H1 (cell line): ENCODE measurements at regions not wholly inside any gene's neighbourhood (a gene's known extent, or its start where the extent isn't known, plus 50 kb on each side); places are given as distances from the start of the nearest gene placed in this dataset.

Experiments
- CTCF ChIA-PET: fragments of 300-600 bp; sonication (Branson Sonifier 250); formaldehyde crosslinking; loops from one replicate; lab custom pipeline; 2021; ENCODE audit not compliant: partially characterized antibody; lab: Charles Lee
- POLR2A ChIA-PET: fragments of 300-600 bp; sonication (Branson Sonifier 250); formaldehyde crosslinking; loops from one replicate; lab custom pipeline; 2021; ENCODE audit warnings: inconsistent platforms; ENCODE audit not compliant: partially characterized antibody; lab: Charles Lee
- DNase-seq, 2 experiments: peaks; one replicate each; pipeline versions ENCODE4 v3.0.0 to v3.0.0-alpha.2; 2010 to 2022; ENCODE audit warnings: low spot score in 2 of 2, low read depth in 1 of 2, mixed read lengths in 1 of 2
- FAIRE-seq: peaks from 2 replicates; lab custom pipeline; 2011; peaks lifted over from hg19 to GRCh38; lab: Jason Lieb, UNC
- H2AFZ ChIP-seq: 2 replicates; pipeline ENCODE4 v1.8.1; 2012; ENCODE audit warnings: low read length, inconsistent platforms
- H2AK5ac ChIP-seq: 2 replicates; pipeline ENCODE4 v1.6.1; 2013; ENCODE audit warnings: low read depth, low read length
- H2BK120ac ChIP-seq: replicated peaks from 2 replicates; pipeline ENCODE3; 2013; ENCODE audit warnings: low read depth, low read length, inconsistent platforms
- H2BK12ac ChIP-seq: 2 replicates; pipeline ENCODE4 v1.6.1; 2013; ENCODE audit warnings: low read depth, low read length
- H2BK15ac ChIP-seq: 2 replicates; pipeline ENCODE4 v1.6.1; 2013; ENCODE audit warnings: low read length
- H2BK20ac ChIP-seq: 2 replicates; pipeline ENCODE4 v1.6.1; 2013; ENCODE audit warnings: low read length
- H2BK5ac ChIP-seq: 2 replicates; pipeline ENCODE4 v1.6.1; 2013; ENCODE audit warnings: low read depth, low read length
- H3K14ac ChIP-seq: 2 replicates; pipeline ENCODE4 v1.6.1; 2013; ENCODE audit warnings: inconsistent platforms; ENCODE audit not compliant: insufficient read length
- H3K18ac ChIP-seq: 2 replicates; pipeline ENCODE4 v1.6.1; 2013; ENCODE audit warnings: low read length; ENCODE audit errors: extremely low read depth
- H3K23ac ChIP-seq: 2 replicates; pipeline ENCODE4 v1.6.1; 2013; ENCODE audit warnings: inconsistent platforms; ENCODE audit not compliant: insufficient read length
- H3K23me2 ChIP-seq: 2 replicates; pipeline ENCODE4 v1.6.1; 2013; ENCODE audit warnings: low read depth, low read length
- H3K27ac ChIP-seq: 2 replicates; pipeline ENCODE4 v1.6.1; 2011; ENCODE audit warnings: low read depth, low read length, inconsistent platforms
- H3K27me3 ChIP-seq, 4 experiments: replicated peaks in 1 of 4; 1 replicate in 1 of 4; 2 replicates in 3 of 4; pipeline versions ENCODE4 v1.6.1 to v1.8.1; 2011 to 2013; ENCODE audit warnings: low read length in 3 of 4, mild to moderate bottlenecking in 3 of 4, inconsistent platforms in 2 of 4, mixed read lengths in 2 of 4, moderate library complexity in 1 of 4; ENCODE audit not compliant: control insufficient read depth in 3 of 4, insufficient read depth in 3 of 4; ENCODE audit errors: extremely low read depth in 1 of 4
- H3K36me3 ChIP-seq, 4 experiments: 2 replicates each; pipeline versions ENCODE4 v1.6.1 to v1.8.1; 2011 to 2013; ENCODE audit warnings: mild to moderate bottlenecking in 4 of 4, low read length in 3 of 4, moderate library complexity in 2 of 4, control low read depth in 1 of 4, inconsistent platforms in 1 of 4; ENCODE audit not compliant: insufficient read depth in 4 of 4, control insufficient read depth in 2 of 4
- H3K4ac ChIP-seq: replicated peaks from 2 replicates; pipeline ENCODE3; 2013; ENCODE audit warnings: low read length, low read depth, mixed read lengths, inconsistent platforms; ENCODE audit not compliant: insufficient read length
- H3K4me1 ChIP-seq, 4 experiments: replicated peaks in 1 of 4; 1 replicate in 1 of 4; 2 replicates in 3 of 4; pipeline versions ENCODE4 v1.6.1 to v1.8.1; 2011 to 2013; ENCODE audit warnings: low read length in 3 of 4, inconsistent platforms in 2 of 4, mixed read lengths in 1 of 4; ENCODE audit not compliant: insufficient read depth in 4 of 4, control insufficient read depth in 3 of 4
- H3K4me2 ChIP-seq, 2 experiments: 2 replicates each; pipeline versions ENCODE4 v1.6.1 to v1.8.1; 2011 to 2013; ENCODE audit warnings: low read depth in 2 of 2, low read length in 2 of 2, control low read depth in 1 of 2, inconsistent platforms in 1 of 2, mild to moderate bottlenecking in 1 of 2; ENCODE audit not compliant: insufficient read depth in 1 of 2
- H3K4me3 ChIP-seq, 4 experiments: fragments of 200-600, 300-600 bp in 1 of 4; sonication (generic), shearing (Covaris generic), sonication (Bioruptor Twin) in 1 of 4; 2 replicates each; pipeline versions ENCODE4 v1.5.1 to v1.8.1; 2011 to 2016; ENCODE audit warnings: low read length in 4 of 4, low read depth in 3 of 4, control low read depth in 2 of 4, inconsistent platforms in 2 of 4, mild to moderate bottlenecking in 2 of 4, mixed read lengths in 1 of 4, moderate library complexity in 1 of 4; ENCODE audit not compliant: insufficient read depth in 2 of 4; ENCODE audit errors: extremely low read depth in 1 of 4
- H3K56ac ChIP-seq: replicated peaks from 2 replicates; pipeline ENCODE3; 2013; ENCODE audit warnings: low read depth, mild to moderate bottlenecking, mixed read lengths, low read length, inconsistent platforms; ENCODE audit not compliant: insufficient read length
- H3K79me1 ChIP-seq: 2 replicates; pipeline ENCODE4 v1.6.1; 2013; ENCODE audit warnings: low read depth, low read length, control low read depth
- H3K79me2 ChIP-seq, 2 experiments: 2 replicates each; pipeline versions ENCODE4 v1.6.1 to v1.8.1; 2012 to 2013; ENCODE audit warnings: low read length in 2 of 2, mild to moderate bottlenecking in 2 of 2, inconsistent platforms in 1 of 2; ENCODE audit not compliant: insufficient read depth in 2 of 2, control insufficient read depth in 1 of 2
- H3K9ac ChIP-seq, 4 experiments: replicated peaks in 1 of 4; 1 replicate in 1 of 4; 2 replicates in 3 of 4; pipeline versions ENCODE4 v1.6.1 to v1.8.1; 2011 to 2013; ENCODE audit warnings: low read depth in 3 of 4, low read length in 3 of 4, control low read depth in 2 of 4, mild to moderate bottlenecking in 2 of 4, moderate library complexity in 2 of 4, inconsistent platforms in 1 of 4; ENCODE audit errors: extremely low read depth in 1 of 4
- H3K9me3 ChIP-seq, 2 experiments: 2 replicates each; pipeline versions ENCODE4 v1.6.1 to v1.8.1; 2012 to 2013; ENCODE audit warnings: mild to moderate bottlenecking in 2 of 2, moderate library complexity in 2 of 2, control low read depth in 1 of 2, inconsistent platforms in 1 of 2, low read depth in 1 of 2, low read length in 1 of 2, mixed read lengths in 1 of 2; ENCODE audit not compliant: insufficient read depth in 2 of 2
- H4K20me1 ChIP-seq, 2 experiments: replicated peaks in 1 of 2; 2 replicates each; pipeline versions ENCODE3 to v1.8.1; 2011 to 2013; ENCODE audit warnings: inconsistent platforms in 2 of 2, low read length in 2 of 2, mild to moderate bottlenecking in 1 of 2; ENCODE audit not compliant: insufficient read depth in 2 of 2, control insufficient read depth in 1 of 2
- H4K5ac ChIP-seq: 2 replicates; pipeline ENCODE4 v1.6.1; 2013; ENCODE audit warnings: low read length, low read depth, mixed read lengths, inconsistent platforms; ENCODE audit not compliant: insufficient read length
- H4K8ac ChIP-seq: 2 replicates; pipeline ENCODE4 v1.8.0; 2013; ENCODE audit warnings: mild to moderate bottlenecking, moderate library complexity, low read length, inconsistent platforms; ENCODE audit not compliant: insufficient read depth; ENCODE audit errors: extremely low read depth
- H4K91ac ChIP-seq: replicated peaks from 2 replicates; pipeline ENCODE3; 2013; ENCODE audit warnings: low read length, mixed read lengths, inconsistent platforms; ENCODE audit not compliant: insufficient read length
- BACH1 ChIP-seq: IDR thresholded peaks from 2 replicates; pipeline ENCODE4 v1.6.1; 2012; ENCODE audit warnings: low read length, improper control_type of control experiment
- CBX5 ChIP-seq: fragments of 300-800, 300-1000 bp; sonication (generic); IDR thresholded peaks from 2 replicates; pipeline ENCODE4 v1.7.1; 2016; ENCODE audit warnings: antibody characterized with exemption, low read length, low read depth
- CHD1 ChIP-seq: IDR thresholded peaks from 2 replicates; pipeline ENCODE4 v1.6.1; 2012; ENCODE audit warnings: low read depth, low read length, improper control_type of control experiment
- FOSL1 ChIP-seq: IDR thresholded peaks from 2 replicates; pipeline ENCODE4 v1.6.1; 2011; ENCODE audit warnings: mild to moderate bottlenecking, low read depth, low read length, moderate library complexity; ENCODE audit not compliant: insufficient read depth
- NRF1 ChIP-seq: IDR thresholded peaks from 2 replicates; pipeline ENCODE4 v1.6.1; 2011; ENCODE audit warnings: mild to moderate bottlenecking, low read depth, low read length, improper control_type of control experiment
- RAD21 ChIP-seq, 2 experiments: IDR thresholded peaks in 1 of 2; conservative IDR thresholded peaks in 1 of 2; 2 replicates each; pipeline ENCODE4 v1.6.1; 2011; ENCODE audit warnings: low read depth in 2 of 2, low read length in 2 of 2, improper control_type of control experiment in 1 of 2, inconsistent platforms in 1 of 2, mild to moderate bottlenecking in 1 of 2, moderate library complexity in 1 of 2
- RNF2 ChIP-seq: fragments of 200-900, 300-1000 bp; sonication (generic); IDR thresholded peaks from 2 replicates; pipeline ENCODE4 v1.7.1; 2016; ENCODE audit warnings: borderline replicate concordance, low read depth, mild to moderate bottlenecking, antibody characterized with exemption, low read length; ENCODE audit not compliant: poor library complexity, severe bottlenecking; ENCODE audit errors: missing control alignments
- SUZ12 ChIP-seq: fragments of 200-600 bp; sonication (generic); IDR thresholded peaks from 2 replicates; pipeline ENCODE4 v1.6.1; 2012; ENCODE audit warnings: mild to moderate bottlenecking, inconsistent platforms, low read length, moderate library complexity, mixed read lengths
- TEAD4 ChIP-seq: IDR thresholded peaks from 2 replicates; pipeline ENCODE4 v1.6.1; 2012; ENCODE audit warnings: low read depth, low read length, inconsistent platforms, mixed read lengths
- WGBS, 2 experiments: shearing (Covaris generic) in 1 of 2; methylation state at CpG; one replicate each; pipeline versions ENCODE4 v1.1.6 to v1.1.7; 2013 to 2015; ENCODE audit warnings: low lambda C conversion rate in 2 of 2, mixed read lengths in 2 of 2, inconsistent platforms in 1 of 2, low coverage in 1 of 2, missing lambda C conversion rate in 1 of 2; ENCODE audit not compliant: insufficient replicate concordance in 2 of 2, insufficient coverage in 1 of 2, insufficient read length in 1 of 2; ENCODE audit errors: extremely low coverage in 1 of 2, missing lambda C conversion rate in 1 of 2; 5-methylcytosine and 5-hydroxymethylcytosine counted together

- no peaks in the 10 kb centered on the region for H3K23me2 ChIP-seq
- H3K18ac ChIP-seq: no peak overlapping the region
- H3K56ac ChIP-seq: no peak overlapping the region
- no peak overlapping the region for H2AFZ ChIP-seq
- no peak overlapping the region for H4K8ac ChIP-seq
- H3K9me3 ChIP-seq: no peaks in the 10 kb centered on the region
- FAIRE-seq: no peak
- no peaks in the 10 kb centered on the region for H3K27me3 ChIP-seq
- no peak for DNase-seq
- ChIA-PET CTCF (interaction anchor here (0.7 kb wide), 1 partner anchor 156 kb away, joined by 3 read pairs; no protein-coding TSS in a partner anchor), POLR2A (no interaction called here)
- no peak overlapping the region for H3K4me2 ChIP-seq
- no peak overlapping the region for H2BK15ac ChIP-seq
- H3K4ac ChIP-seq: no peak overlapping the region
- no peak overlapping the region for H2BK120ac ChIP-seq
- H3K9ac ChIP-seq: no peak overlapping the region
- H2BK20ac ChIP-seq: no peak overlapping the region
- no peaks in the 10 kb centered on the region for H3K4me1 ChIP-seq
- no peak overlapping the region for H3K27ac ChIP-seq
- H2BK5ac ChIP-seq: no peak overlapping the region
- no peak overlapping the region for H3K23ac ChIP-seq
- H4K5ac ChIP-seq: no peak overlapping the region
- WGBS, 2 experiments: 86% methylated on average over 1 of the region's 1 CpG; no CpG with 5 or more reads in 1 of the 2 experiments
- no peaks in the 10 kb centered on the region for H3K36me3 ChIP-seq
- no peaks in the 10 kb centered on the region for H3K79me1 ChIP-seq
- H3K79me2 ChIP-seq: no peaks in the 10 kb centered on the region
- no peak overlapping the region for H2BK12ac ChIP-seq
- H4K20me1 ChIP-seq: no peaks in the 10 kb centered on the region
- no peak overlapping the region for H3K14ac ChIP-seq
- H3K4me3 ChIP-seq: no peak overlapping the region
- H4K91ac ChIP-seq: no peak overlapping the region
- H2AK5ac ChIP-seq: no peak overlapping the region
- no peak for TF ChIP-seq SUZ12
- TF ChIP-seq CBX5: no peak
- TF ChIP-seq RAD21 (IDR thresholded peaks at IDR 0.05 in 1 of 2, conservative IDR thresholded peaks at IDR 0.05 in 1 of 2; ENCODE audit: low read depth in 2 of 2, low read length in 2 of 2): no peak
- TF ChIP-seq NRF1: no peak
- TF ChIP-seq FOSL1: no peak
- no peak for TF ChIP-seq TEAD4
- TF ChIP-seq BACH1: no peak
- TF ChIP-seq RNF2: no peak
- no peak for TF ChIP-seq CHD1
Observed at GRCh38 chr13:34002141-34002540, 184.2 kb downstream of the RFC3 start.
